ENCODE measurements at regions not wholly inside any gene's neighbourhood (a gene's known extent, or its start where the extent isn't known, plus 50 kb on each side); places are given as distances from the start of the nearest gene placed in this dataset.

DNA sequence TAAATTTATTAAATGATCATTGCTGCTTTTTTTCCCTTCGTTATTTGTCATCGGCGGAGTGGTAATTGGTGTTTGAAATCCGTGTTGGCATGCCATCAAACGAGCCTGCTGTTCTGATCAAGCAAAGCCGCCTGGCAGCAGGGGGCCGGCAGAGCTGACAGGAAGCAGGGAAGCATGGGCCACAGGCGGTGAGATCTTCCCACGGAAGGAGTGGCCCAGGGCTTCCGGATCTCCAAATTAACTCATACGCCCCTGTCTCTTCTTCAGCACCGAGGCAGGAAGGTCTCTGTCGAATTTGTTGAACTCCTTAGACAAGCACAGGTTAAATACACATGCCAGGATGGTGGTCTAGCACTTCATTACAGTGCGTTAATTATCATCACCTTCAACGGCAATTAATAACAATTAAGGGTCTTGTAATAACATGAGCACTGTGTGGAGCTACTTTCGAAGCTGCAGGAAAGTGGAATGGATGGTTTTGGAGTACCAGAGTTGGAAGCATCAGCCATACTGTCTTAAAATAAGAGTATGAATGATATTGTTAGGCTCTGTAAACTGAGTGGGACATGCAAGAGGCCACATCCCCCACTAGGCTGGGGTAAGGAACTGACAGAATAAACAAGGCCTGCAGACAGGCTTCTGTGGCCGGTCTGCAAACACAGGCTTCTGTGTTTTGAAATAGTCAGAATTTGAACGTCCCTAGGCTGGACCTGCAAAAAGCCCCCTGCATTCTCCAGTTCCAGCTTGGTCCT, 199.4 kb upstream of the DAB1 start:
- H3K4me3 ChIP-seq (replicated peaks; ENCODE audit: low read depth, low read length): no peak overlapping the region
- TF ChIP-seq CTCF (IDR thresholded peaks at IDR 0.05; ENCODE audit: low read length, missing control alignments): no peak
- DNase-seq (ENCODE audit: low read depth): peak; percentile 21

- no peak overlapping the region for H3K4me3 ChIP-seq (replicated peaks; ENCODE audit: low read depth, low read length)
- TF ChIP-seq CTCF (IDR thresholded peaks at IDR 0.05; ENCODE audit: low read length, missing control alignments): no peak
- DNase-seq (ENCODE audit: low read depth): no peak
Observed at GRCh38 chr1:57621776-57622175, 197.9 kb upstream of the DAB1 start.

DNA sequence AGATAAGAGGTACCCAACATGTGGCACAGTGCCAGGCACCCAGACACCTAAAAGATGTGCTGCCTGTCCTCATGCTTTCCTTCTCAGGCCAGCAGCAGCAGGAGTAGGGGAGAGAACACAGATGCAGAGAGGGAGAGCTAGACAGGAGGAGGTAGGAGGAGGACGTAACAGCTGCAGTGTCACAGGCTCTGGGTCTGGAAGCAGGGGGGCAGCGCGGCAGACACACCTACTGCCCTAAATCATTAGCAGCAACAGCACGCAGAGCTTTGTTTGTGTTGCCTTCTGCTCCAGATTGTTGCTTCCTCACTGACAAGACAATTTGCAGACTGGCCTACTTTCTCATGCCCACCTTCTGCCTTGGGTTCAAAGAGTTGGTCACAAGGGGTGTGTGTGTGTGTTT, 196.7 kb upstream of the DAB1 start:
- TF ChIP-seq CTCF (IDR thresholded peaks at IDR 0.05; ENCODE audit: low read length, missing control alignments): no peak
- no peak overlapping the region for H3K4me3 ChIP-seq (replicated peaks; ENCODE audit: low read depth, low read length)
- no peak for DNase-seq (ENCODE audit: low read depth)

DNA sequence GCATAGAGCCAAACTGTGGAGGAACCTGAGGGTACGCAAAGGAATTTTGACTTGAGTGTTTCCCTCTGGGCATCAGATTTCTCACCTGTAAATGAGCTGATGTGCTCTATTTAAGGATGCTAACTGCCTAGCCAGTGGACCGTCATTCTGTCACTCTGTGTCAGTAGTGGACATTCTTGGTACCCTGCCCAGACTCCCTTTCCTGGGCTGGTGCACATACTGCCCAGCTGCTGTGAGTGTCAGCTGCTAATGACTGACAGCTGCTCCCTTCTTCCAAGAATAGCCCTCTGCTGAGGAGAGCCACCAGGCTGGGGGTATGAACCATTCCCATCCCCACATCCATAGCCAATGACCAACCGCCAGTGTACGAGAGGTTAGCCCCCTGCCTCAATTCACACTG, 193.1 kb upstream of the DAB1 start:
- TF ChIP-seq CTCF (IDR thresholded peaks at IDR 0.05; ENCODE audit: low read length, missing control alignments): no peak
- no peak overlapping the region for H3K4me3 ChIP-seq (replicated peaks; ENCODE audit: low read depth, low read length)
- DNase-seq (ENCODE audit: low read depth): no peak

DNA sequence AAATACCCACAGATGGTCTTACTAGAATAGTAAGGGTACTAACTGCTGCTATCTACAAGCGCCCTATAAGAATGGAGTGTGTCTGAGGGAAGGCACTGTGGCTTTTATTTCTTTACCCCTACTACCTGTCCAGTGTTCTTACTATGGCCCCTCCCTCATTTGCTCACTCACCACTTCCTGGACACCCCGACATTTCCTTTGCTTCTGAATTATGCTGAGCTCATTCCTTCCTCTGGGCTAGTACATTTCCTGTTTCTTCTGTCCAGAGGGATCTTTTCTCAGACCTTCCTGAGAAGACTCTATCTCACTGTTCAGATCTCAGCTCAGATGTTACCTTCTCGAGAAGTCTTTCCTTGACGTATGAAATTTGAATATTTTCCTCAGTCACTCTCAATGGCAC, 192.1 kb upstream of the DAB1 start:
- DNase-seq (ENCODE audit: low read depth): peak; percentile 11
- no peak overlapping the region for H3K4me3 ChIP-seq (replicated peaks; ENCODE audit: low read depth, low read length)
- TF ChIP-seq CTCF (IDR thresholded peaks at IDR 0.05; ENCODE audit: low read length, missing control alignments): no peak

DNA sequence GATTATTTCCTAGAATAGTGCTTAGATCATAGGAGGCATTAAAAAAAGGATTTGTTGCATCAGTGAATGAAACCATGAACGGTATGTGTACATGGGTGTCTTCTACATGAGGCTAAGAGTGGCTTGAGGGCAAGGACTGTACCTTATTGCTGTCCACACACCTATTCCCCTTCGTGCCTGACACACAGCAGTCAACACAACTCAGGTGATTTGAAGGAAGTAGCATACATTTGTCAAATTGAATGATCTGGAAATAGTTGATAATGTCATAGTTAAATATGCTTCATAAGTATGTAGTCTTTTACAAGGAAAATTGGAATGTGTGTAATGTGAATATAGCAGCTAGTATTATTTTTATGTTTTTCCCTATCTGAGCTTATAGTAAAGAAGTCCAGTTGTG, 189.0 kb upstream of the DAB1 start:
- DNase-seq (ENCODE audit: low read depth): no peak
- H3K4me3 ChIP-seq (replicated peaks; ENCODE audit: low read depth, low read length): no peak overlapping the region
- TF ChIP-seq CTCF (IDR thresholded peaks at IDR 0.05; ENCODE audit: low read length, missing control alignments): no peak

DNA sequence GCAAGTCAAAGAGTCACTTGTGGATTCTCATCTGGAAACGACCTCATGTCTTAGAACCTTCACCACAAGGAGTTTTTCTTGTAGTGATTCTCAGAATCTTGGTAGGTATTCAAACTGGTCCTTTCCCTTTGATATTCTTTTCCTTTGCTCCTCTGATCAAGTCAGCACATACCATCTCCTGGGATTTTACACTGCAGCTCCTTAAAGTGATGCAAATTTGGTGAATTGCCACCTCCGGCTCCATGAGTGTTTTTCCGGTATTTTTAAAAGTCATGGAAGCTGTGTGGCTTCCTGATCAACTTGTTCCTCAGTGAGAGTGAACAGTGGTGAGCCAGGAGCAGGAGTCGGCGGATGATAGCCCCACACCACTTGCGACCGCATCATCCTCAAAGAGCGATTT, 182.1 kb upstream of the DAB1 start:
- H3K4me3 ChIP-seq (replicated peaks; ENCODE audit: low read depth, low read length): no peak overlapping the region
- no peak for TF ChIP-seq CTCF (IDR thresholded peaks at IDR 0.05; ENCODE audit: low read length, missing control alignments)
- no peak for DNase-seq (ENCODE audit: low read depth)
